K562 (cell line): ENCODE measurements at regions not wholly inside any gene's neighbourhood (a gene's known extent, or its start where the extent isn't known, plus 50 kb on each side); places are given as distances from the start of the nearest gene placed in this dataset.

Experiments
- ATAC-seq: fragments of 200-7000 bp; cut with Tn5 transposase; 3 replicates; pipeline ENCODE4 v1.9.1; 2020; ENCODE audit warnings: moderate library complexity
- BruUV-seq: library from RNA; stranded (reverse); fragments of 400-500 nt; replicated peaks from 2 replicates; lab custom pipeline; 2021; lab: Mats Ljungman, UMichigan
- CTCF ChIA-PET: fragments of 300-600 bp; formaldehyde crosslinking; extraction: SDS; loops from one replicate; lab custom pipeline; 2021; ENCODE audit warnings: low intra/inter-chr PET ratio; lab: Yijun Ruan, JAX
- POLR2A ChIA-PET: fragments of 300-600, 350-650 bp; sonication (Branson Sonifier 250); formaldehyde crosslinking; extraction: SDS; loops from one replicate; lab custom pipeline; 2021; ENCODE audit warnings: antibody characterized with exemption, inconsistent platforms; lab: Yijun Ruan, JAX
- DNase-seq, 4 experiments: peaks; one replicate each; pipeline versions ENCODE4 v3.0.0 to v3.0.0-alpha.2; 2011 to 2018; ENCODE audit warnings: low spot score in 3 of 4, mixed read lengths in 3 of 4; ENCODE audit errors: extremely low read depth in 1 of 4
- FAIRE-seq: peaks from 2 replicates; lab custom pipeline; 2011; peaks lifted over from hg19 to GRCh38; lab: Jason Lieb, UNC
- H2AFZ ChIP-seq: 2 replicates; pipeline ENCODE4 v1.6.0; 2011; ENCODE audit warnings: low read depth, low read length, control low read depth, inconsistent platforms
- H3K27ac ChIP-seq: fragments of 200-600 bp; 3 replicates; pipeline ENCODE4 v1.8.0; 2011; ENCODE audit warnings: low read depth, mild to moderate bottlenecking, control low read depth, inconsistent platforms, low read length, moderate library complexity, mixed read lengths; ENCODE audit errors: extremely low read depth
- H3K27me3 ChIP-seq, 2 experiments: fragments of 300-600 bp in 1 of 2; 2 replicates in 1 of 2; 3 replicates in 1 of 2; pipeline versions ENCODE4 v1.6.0 to v1.8.0; 2011; ENCODE audit warnings: inconsistent platforms in 2 of 2, low read length in 2 of 2, mild to moderate bottlenecking in 1 of 2, mixed read lengths in 1 of 2, moderate library complexity in 1 of 2; ENCODE audit not compliant: control insufficient read depth in 2 of 2, insufficient read depth in 2 of 2
- H3K36me3 ChIP-seq: fragments of 300-600 bp; 3 replicates; pipeline ENCODE4 v1.8.0; 2011; ENCODE audit warnings: mild to moderate bottlenecking, low read length, inconsistent platforms; ENCODE audit not compliant: control insufficient read depth, insufficient read depth
- H3K4me1 ChIP-seq, 2 experiments: fragments of 200-600 bp in 1 of 2; replicated peaks in 1 of 2; 2 replicates in 1 of 2; 3 replicates in 1 of 2; pipeline versions ENCODE4 v1.5.1 to v1.8.0; 2011; ENCODE audit warnings: inconsistent platforms in 2 of 2, low read length in 2 of 2, mild to moderate bottlenecking in 1 of 2, mixed read lengths in 1 of 2, moderate library complexity in 1 of 2; ENCODE audit not compliant: control insufficient read depth in 2 of 2, insufficient read depth in 2 of 2
- H3K4me2 ChIP-seq: 2 replicates; pipeline ENCODE4 v1.6.1; 2011; ENCODE audit warnings: low read length, control low read depth, inconsistent platforms, mixed read lengths; ENCODE audit not compliant: insufficient read depth
- H3K4me3 ChIP-seq: fragments of 200-600 bp; sonication (generic), shearing (Covaris generic); 2 replicates; pipeline ENCODE4 v1.5.1; 2016; ENCODE audit warnings: control low read depth, inconsistent platforms
- H3K79me2 ChIP-seq: fragments of 200-600 bp; 3 replicates; pipeline ENCODE4 v1.8.0; 2011; ENCODE audit warnings: low read length, inconsistent platforms; ENCODE audit not compliant: control insufficient read depth, insufficient read depth
- H3K9ac ChIP-seq, 2 experiments: 2 replicates each; pipeline versions ENCODE4 v1.6.0 to v1.6.1; 2011; ENCODE audit warnings: low read depth in 2 of 2, low read length in 2 of 2, control low read depth in 1 of 2, inconsistent platforms in 1 of 2, mild to moderate bottlenecking in 1 of 2, mixed read lengths in 1 of 2; ENCODE audit not compliant: insufficient read depth in 1 of 2
- H3K9me1 ChIP-seq: one replicate; pipeline ENCODE4 v1.6.0; 2011; ENCODE audit warnings: inconsistent platforms, mild to moderate bottlenecking, low read length, moderate library complexity; ENCODE audit not compliant: control insufficient read depth, insufficient read depth
- H3K9me3 ChIP-seq: replicated peaks from 2 replicates; pipeline ENCODE4 v1.5.1; 2011; ENCODE audit warnings: low read depth, low read length, inconsistent platforms; ENCODE audit not compliant: control insufficient read depth, insufficient read depth
- H4K20me1 ChIP-seq: replicated peaks from 2 replicates; pipeline ENCODE4 v1.6.1; 2011; ENCODE audit warnings: low read length, inconsistent platforms, mixed read lengths; ENCODE audit not compliant: control insufficient read depth, insufficient read depth
- ATF1 ChIP-seq, 2 experiments: fragments of 450-650 bp in 1 of 2; IDR thresholded peaks; 2 replicates each; pipeline ENCODE4 v1.6.1; 2016; ENCODE audit warnings: missing compliant biosample characterization in 1 of 2, missing genetic modification characterization in 1 of 2
- ETV6 ChIP-seq, 3 experiments: fragments of 150-350 bp in 1 of 3; sonication (generic) in 1 of 3; formaldehyde crosslinking in 1 of 3; IDR thresholded peaks; 2 replicates each; pipeline versions ENCODE4 v1.6.1 to v1.8.0; 2014 to 2022; ENCODE audit warnings: borderline replicate concordance in 2 of 3, low read depth in 2 of 3, antibody characterized with exemption in 1 of 3, low read length in 1 of 3, mild to moderate bottlenecking in 1 of 3, missing genetic modification reagents in 1 of 3
- MEF2D ChIP-seq: conservative IDR thresholded peaks from 2 replicates; pipeline ENCODE4 v1.6.1; 2016; ENCODE audit warnings: low read depth, missing genetic modification characterization, missing compliant biosample characterization
- MNT ChIP-seq, 2 experiments: fragments of 450-650 bp; conservative IDR thresholded peaks; 2 replicates each; pipeline ENCODE4 v1.6.1; 2017; ENCODE audit warnings: mild to moderate bottlenecking in 2 of 2, moderate library complexity in 2 of 2
- TAF15 ChIP-seq: fragments of 200-400 bp; formaldehyde crosslinking; IDR thresholded peaks from 2 replicates; pipeline ENCODE4 v1.6.1; 2017; ENCODE audit warnings: mild to moderate bottlenecking, low read depth, low read length, moderate library complexity
- U2AF1 ChIP-seq: fragments of 200-400 bp; formaldehyde crosslinking; optimal IDR thresholded peaks from 2 replicates; pipeline ENCODE3; 2017; ENCODE audit warnings: mild to moderate bottlenecking, low read depth, low read length, moderate library complexity
- WGBS: fragments of 100-300 bp; shearing (Covaris generic); methylation state at CpG from one replicate; pipeline ENCODE4 v1.1.6; 2016; ENCODE audit warnings: low coverage, mixed read lengths; ENCODE audit not compliant: insufficient coverage; ENCODE audit errors: missing lambda C conversion rate; 5-methylcytosine and 5-hydroxymethylcytosine counted together
- in situ Hi-C: fragments of 300-500 bp; cut with MboI; formaldehyde crosslinking; loops from 4 replicates; pipeline ENCODE4 v1.15.0; 2018; ENCODE audit warnings: inconsistent platforms, mixed read lengths
- intact Hi-C: fragments of 100-400 bp; cut with micrococcal nuclease; formaldehyde crosslinking; loops from 2 replicates; pipeline ENCODE4 v1.14.2; 2022

- no TSS peak for BruUV-seq
- Histone ChIP-seq H3K4me2 (no peak overlapping the region), H3K9ac (no peak overlapping the region), H4K20me1 (no peaks in the 10 kb centered on the region), H3K79me2 (no peaks in the 10 kb centered on the region), H2AFZ (no peak overlapping the region), H3K27ac (no peak overlapping the region), H3K4me1 (no peaks in the 10 kb centered on the region), H3K9me3 (no peaks in the 10 kb centered on the region), H3K27me3 (no peaks in the 10 kb centered on the region), H3K4me3 (no peak overlapping the region), H3K9me1 (no peaks in the 10 kb centered on the region), H3K36me3 (no peaks in the 10 kb centered on the region)
- WGBS = 0% methylated on average over 2 of the region's 2 CpGs
- ChIA-PET CTCF (no interaction called here), POLR2A (interaction anchor here (0.7 kb wide), 1 partner anchor 384 kb away, joined by 3 read pairs; no protein-coding TSS in a partner anchor)
- ATAC-seq = no peak
- in situ Hi-C loops = no loop called here
- no peak for DNase-seq
- intact Hi-C loops = loop anchor here (10.0 kb wide), 1 partner anchor 1645 kb away; no protein-coding TSS in a partner anchor
- no peak for FAIRE-seq
- TF ChIP-seq ATF1 (CRISPR knock-in tag; IDR thresholded peaks at IDR 0.05) (no peak), ATF1 (tag; IDR thresholded peaks at IDR 0.05) (no peak), MEF2D (tag) (no peak), U2AF1 (no peak), TAF15 (no peak), ETV6 (IDR thresholded peaks at IDR 0.05; ENCODE audit: borderline replicate concordance in 1 of 2, low read depth in 2 of 2, low read length in 1 of 2) (no peak), ETV6 (CRISPR knock-in tag; IDR thresholded peaks at IDR 0.05; ENCODE audit: borderline replicate concordance) (no peak), MNT (conservative IDR thresholded peaks at IDR 0.05) (no peak)
These were observed 894.3 kb downstream of the DIAPH3 start for GRCh38 chr13:59269476-59269875.
